SK-N-MC (cell line): ENCODE measurements at regions not wholly inside any gene's neighbourhood (a gene's known extent, or its start where the extent isn't known, plus 50 kb on each side); places are given as distances from the start of the nearest gene placed in this dataset.

Experiments used
- FOXP2 ChIP-seq: optimal IDR thresholded peaks from 2 replicates; pipeline ENCODE3; 2011; ENCODE audit warnings: mild to moderate bottlenecking, moderate library complexity; ENCODE audit not compliant: insufficient read depth; ENCODE audit errors: extremely low read length, control extremely low read depth
- POLR2AphosphoS5 ChIP-seq: IDR thresholded peaks from 2 replicates; pipeline ENCODE4 v1.6.1; 2012; ENCODE audit warnings: mild to moderate bottlenecking, low read depth, low read length, borderline replicate concordance

- TF ChIP-seq FOXP2 (no peak), POLR2AphosphoS5 (no peak)
These were observed 525.0 kb downstream of the MATN1 start for GRCh38 chr1:30198451-30198760.
